ENCODE measurements at regions not wholly inside any gene's neighbourhood (a gene's known extent, or its start where the extent isn't known, plus 50 kb on each side); places are given as distances from the start of the nearest gene placed in this dataset.

DNA sequence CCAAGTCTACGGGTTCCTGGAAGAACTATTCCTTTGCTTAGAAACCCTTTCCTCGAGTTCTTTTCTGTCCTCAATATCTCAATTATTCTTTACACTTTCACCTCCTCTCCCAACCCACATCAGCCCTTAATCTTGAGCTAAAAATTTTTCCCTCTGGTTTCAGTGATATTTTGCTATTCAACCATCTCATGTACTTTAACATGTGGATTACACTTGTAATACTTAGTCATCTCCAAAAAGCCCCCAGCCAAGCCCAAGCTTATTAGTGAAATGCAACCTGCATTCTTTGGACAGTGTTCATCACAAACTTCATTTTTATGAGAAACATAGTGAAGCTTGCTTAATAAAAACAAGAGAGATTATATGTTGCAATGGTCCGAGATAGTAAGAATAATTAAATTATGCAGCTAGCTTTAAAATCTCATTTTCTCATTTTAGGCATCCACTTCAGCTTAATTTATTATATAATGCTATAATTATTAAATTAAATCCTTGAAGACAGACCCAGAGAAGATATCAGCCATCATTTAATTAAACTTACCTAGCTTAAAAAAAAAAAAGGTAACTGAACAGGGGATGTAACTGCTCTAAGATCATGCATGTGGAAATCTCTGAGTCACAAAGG is 534.5 kb upstream of the TBL1XR1 start:
- TF ChIP-seq, protein P1, sequence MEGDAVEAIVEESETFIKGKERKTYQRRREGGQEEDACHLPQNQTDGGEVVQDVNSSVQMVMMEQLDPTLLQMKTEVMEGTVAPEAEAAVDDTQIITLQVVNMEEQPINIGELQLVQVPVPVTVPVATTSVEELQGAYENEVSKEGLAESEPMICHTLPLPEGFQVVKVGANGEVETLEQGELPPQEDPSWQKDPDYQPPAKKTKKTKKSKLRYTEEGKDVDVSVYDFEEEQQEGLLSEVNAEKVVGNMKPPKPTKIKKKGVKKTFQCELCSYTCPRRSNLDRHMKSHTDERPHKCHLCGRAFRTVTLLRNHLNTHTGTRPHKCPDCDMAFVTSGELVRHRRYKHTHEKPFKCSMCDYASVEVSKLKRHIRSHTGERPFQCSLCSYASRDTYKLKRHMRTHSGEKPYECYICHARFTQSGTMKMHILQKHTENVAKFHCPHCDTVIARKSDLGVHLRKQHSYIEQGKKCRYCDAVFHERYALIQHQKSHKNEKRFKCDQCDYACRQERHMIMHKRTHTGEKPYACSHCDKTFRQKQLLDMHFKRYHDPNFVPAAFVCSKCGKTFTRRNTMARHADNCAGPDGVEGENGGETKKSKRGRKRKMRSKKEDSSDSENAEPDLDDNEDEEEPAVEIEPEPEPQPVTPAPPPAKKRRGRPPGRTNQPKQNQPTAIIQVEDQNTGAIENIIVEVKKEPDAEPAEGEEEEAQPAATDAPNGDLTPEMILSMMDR (IDR thresholded peaks at IDR 0.05), result no peak
- Histone ChIP-seq H3K4me1 (peaks cover 0 to 12% of the 10 kb centered on the region in 2 donors), H3K27ac (no peak overlapping the region), H3K4me3 (no peak overlapping the region), H3K27me3 (no peaks in the 10 kb centered on the region), H3K9me3 (no peaks in the 10 kb centered on the region), H3K36me3 (no peaks in the 10 kb centered on the region)
- DNase-seq (ENCODE audit: low spot score), result no peak

DNA sequence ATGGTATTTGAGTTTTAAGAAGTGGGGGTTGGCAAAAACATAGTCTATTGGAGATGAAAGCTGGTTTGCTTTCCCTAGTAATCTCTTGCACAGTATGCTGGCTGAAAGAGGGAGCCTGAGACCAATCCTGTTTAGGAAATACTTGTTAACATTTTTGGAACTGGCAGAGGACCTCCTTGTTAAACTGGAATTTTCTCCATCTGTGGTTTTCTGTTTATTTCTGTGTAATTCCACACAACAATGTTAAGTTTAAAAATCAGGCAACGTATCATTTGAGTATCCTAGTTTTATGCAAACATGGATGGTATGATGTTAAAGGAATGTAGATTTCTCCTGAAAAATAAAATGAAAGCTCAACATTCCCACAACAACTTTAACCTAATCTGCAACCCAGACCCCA is 536.0 kb upstream of the TBL1XR1 start:
- no peaks in the 10 kb centered on the region for H3K9me3 ChIP-seq
- peaks cover 0 to 12% of the 10 kb centered on the region in 2 donors for H3K4me1 ChIP-seq
- no peaks in the 10 kb centered on the region for H3K36me3 ChIP-seq
- TF ChIP-seq, protein P1 (IDR thresholded peaks at IDR 0.05), result no peak
- H3K27ac ChIP-seq, result no peak overlapping the region
- no peak overlapping the region for H3K4me3 ChIP-seq
- no peak for DNase-seq (ENCODE audit: low spot score)
- no peaks in the 10 kb centered on the region for H3K27me3 ChIP-seq

DNA sequence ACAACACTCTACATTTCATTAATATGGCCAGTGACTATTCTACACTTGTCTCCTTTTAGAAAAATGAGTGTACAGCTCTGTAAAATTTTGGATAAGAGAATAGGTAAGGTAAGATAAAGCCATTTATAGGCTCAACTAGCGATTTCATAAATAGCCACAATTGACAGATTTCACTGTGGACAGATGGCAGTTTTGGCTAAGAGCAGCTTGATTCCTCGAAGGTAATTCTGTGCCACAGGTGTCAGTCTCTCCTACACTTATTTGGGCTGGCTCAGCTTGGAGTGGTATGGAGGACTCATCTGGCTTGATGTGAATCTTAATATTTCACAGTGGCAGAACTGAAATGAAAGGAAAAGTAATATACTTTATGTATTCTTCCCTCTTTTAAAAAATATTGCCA is 536.7 kb upstream of the TBL1XR1 start:
- Histone ChIP-seq H3K27me3 (no peaks in the 10 kb centered on the region), H3K4me1 (peaks cover 0 to 12% of the 10 kb centered on the region in 2 donors), H3K36me3 (no peaks in the 10 kb centered on the region), H3K27ac (no peak overlapping the region), H3K4me3 (no peak overlapping the region), H3K9me3 (no peaks in the 10 kb centered on the region)
- DNase-seq (ENCODE audit: low spot score), result no peak
- TF ChIP-seq, protein P1 (IDR thresholded peaks at IDR 0.05), result no peak

DNA sequence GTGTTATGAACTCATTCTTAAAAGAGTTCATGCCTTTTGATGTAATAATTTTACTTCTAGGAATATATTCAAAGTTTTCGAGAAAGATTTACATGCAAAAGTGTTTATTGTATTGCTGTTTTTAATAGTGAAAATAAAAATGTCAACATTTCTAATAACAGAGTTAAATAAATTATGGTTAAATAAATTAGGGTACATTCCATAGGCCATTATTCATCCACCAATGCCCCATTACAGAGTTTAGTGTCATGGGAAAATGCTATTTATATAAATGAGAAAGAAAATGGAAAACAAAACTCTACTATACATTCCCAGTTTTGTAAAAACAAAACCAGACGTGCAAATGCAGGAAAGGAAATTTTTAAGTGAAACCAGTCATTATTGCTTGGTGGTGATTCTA is 538.1 kb upstream of the TBL1XR1 start:
- peaks cover 0 to 1% of the 10 kb centered on the region in 2 donors for H3K4me1 ChIP-seq
- no peaks in the 10 kb centered on the region for H3K9me3 ChIP-seq
- DNase-seq (ENCODE audit: low spot score), result no peak
- H3K27ac ChIP-seq, result no peak overlapping the region
- TF ChIP-seq, protein P1 (IDR thresholded peaks at IDR 0.05), result no peak
- H3K27me3 ChIP-seq, result no peaks in the 10 kb centered on the region
- H3K4me3 ChIP-seq, result no peak overlapping the region
- no peaks in the 10 kb centered on the region for H3K36me3 ChIP-seq

DNA sequence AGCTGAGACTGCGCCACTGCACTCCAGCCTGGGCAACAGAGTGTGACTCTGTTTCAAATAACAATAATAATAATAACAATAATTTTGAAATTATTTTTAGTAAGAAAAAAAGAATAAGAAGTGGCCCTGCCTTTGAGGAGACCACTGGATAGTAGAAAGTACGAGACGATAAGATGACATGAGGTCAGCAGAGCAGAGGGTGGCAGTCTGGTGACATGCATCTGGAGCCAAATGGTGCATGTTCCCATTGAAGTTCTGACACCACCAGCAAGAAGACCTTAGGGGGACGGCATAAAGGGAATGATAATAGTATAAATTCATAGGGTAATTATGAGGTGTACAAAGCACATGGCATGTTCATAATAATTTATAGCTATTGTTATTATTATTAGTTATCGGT is 542.2 kb upstream of the TBL1XR1 start:
- H3K36me3 ChIP-seq, result no peaks in the 10 kb centered on the region
- no peaks in the 10 kb centered on the region for H3K9me3 ChIP-seq
- no peak overlapping the region for H3K4me3 ChIP-seq
- no peak overlapping the region for H3K27ac ChIP-seq
- H3K4me1 ChIP-seq, result peaks cover 0 to 9% of the 10 kb centered on the region in 2 donors
- H3K27me3 ChIP-seq, result no peaks in the 10 kb centered on the region
- no peak for DNase-seq (ENCODE audit: low spot score)
- TF ChIP-seq, protein P1 (IDR thresholded peaks at IDR 0.05), result no peak

DNA sequence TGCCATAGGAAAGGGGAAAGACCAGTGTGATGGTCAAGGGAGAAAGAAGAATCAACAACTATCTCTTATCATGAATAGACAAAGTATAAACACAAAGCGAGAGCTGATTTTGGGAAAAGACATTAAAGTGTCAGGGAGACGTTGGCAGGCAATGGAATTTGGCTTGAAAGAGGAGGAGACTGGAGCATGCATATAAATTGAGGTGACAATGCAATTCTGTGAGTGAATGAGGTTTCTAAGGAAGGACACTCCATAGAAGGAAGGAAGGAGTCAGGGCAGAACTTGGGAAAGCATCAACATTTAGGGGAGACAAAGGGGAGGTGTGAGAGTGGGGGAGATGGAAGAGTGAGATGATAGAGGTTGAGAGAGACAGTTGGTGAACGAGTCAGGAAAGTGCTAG is 543.0 kb upstream of the TBL1XR1 start:
- no peaks in the 10 kb centered on the region for H3K27me3 ChIP-seq
- DNase-seq (ENCODE audit: low spot score), result no peak
- TF ChIP-seq, protein P1 (IDR thresholded peaks at IDR 0.05), result no peak
- no peaks in the 10 kb centered on the region for H3K36me3 ChIP-seq
- peaks cover 0 to 17% of the 10 kb centered on the region in 2 donors for H3K4me1 ChIP-seq
- no peak overlapping the region for H3K4me3 ChIP-seq
- no peak overlapping the region for H3K27ac ChIP-seq
- H3K9me3 ChIP-seq, result no peaks in the 10 kb centered on the region
